Osteoblast (primary cell): ENCODE measurements at regions not wholly inside any gene's neighbourhood (a gene's known extent, or its start where the extent isn't known, plus 50 kb on each side); places are given as distances from the start of the nearest gene placed in this dataset.

Experiments
- DNase-seq: peaks from one replicate; pipeline ENCODE4 v3.0.0; 2011; ENCODE audit warnings: low spot score, mixed read lengths; ENCODE audit not compliant: insufficient read length; ENCODE audit errors: missing footprints
- H2AFZ ChIP-seq: 2 replicates; pipeline ENCODE4 v1.6.0; 2011; ENCODE audit warnings: mild to moderate bottlenecking, low read length
- H3K27ac ChIP-seq: 2 replicates; pipeline ENCODE4 v1.5.1; 2011; ENCODE audit warnings: mild to moderate bottlenecking, low read depth, low read length, moderate library complexity
- H3K27me3 ChIP-seq: 2 replicates; pipeline ENCODE4 v1.6.0; 2012; ENCODE audit warnings: mild to moderate bottlenecking, control low read depth, inconsistent platforms, low read length, moderate library complexity; ENCODE audit not compliant: insufficient read depth
- H3K36me3 ChIP-seq: 2 replicates; pipeline ENCODE4 v1.5.1; 2011; ENCODE audit warnings: mild to moderate bottlenecking, low read length, control low read depth, moderate library complexity; ENCODE audit not compliant: insufficient read depth
- H3K4me1 ChIP-seq: 2 replicates; pipeline ENCODE4 v1.5.1; 2011; ENCODE audit warnings: mild to moderate bottlenecking, low read length, control low read depth, moderate library complexity; ENCODE audit not compliant: insufficient read depth
- H3K4me2 ChIP-seq: 2 replicates; pipeline ENCODE4 v1.6.0; 2011; ENCODE audit warnings: mild to moderate bottlenecking, low read length; ENCODE audit not compliant: insufficient read depth
- H3K4me3 ChIP-seq: fragments of 200-600 bp; sonication (generic); 3 replicates; pipeline ENCODE4 v1.5.1; 2012; ENCODE audit warnings: mild to moderate bottlenecking, low read length, inconsistent platforms; ENCODE audit not compliant: insufficient read depth
- H3K79me2 ChIP-seq: 2 replicates; pipeline ENCODE4 v1.6.0; 2012; ENCODE audit warnings: mild to moderate bottlenecking, low read length, control low read depth, inconsistent platforms; ENCODE audit not compliant: insufficient read depth
- H3K9me3 ChIP-seq: 2 replicates; pipeline ENCODE4 v1.5.1; 2011; ENCODE audit warnings: low read depth, low read length, control low read depth
- H4K20me1 ChIP-seq: 2 replicates; pipeline ENCODE4 v1.6.0; 2012; ENCODE audit warnings: mild to moderate bottlenecking, low read length, control low read depth; ENCODE audit not compliant: insufficient read depth
- TF ChIP-seq, protein P1 (sequence below): IDR thresholded peaks from 2 replicates; pipeline ENCODE4 v1.5.1; 2011; ENCODE audit warnings: mild to moderate bottlenecking, low read depth, low read length, moderate library complexity; ENCODE audit errors: extremely low read depth

DNA sequence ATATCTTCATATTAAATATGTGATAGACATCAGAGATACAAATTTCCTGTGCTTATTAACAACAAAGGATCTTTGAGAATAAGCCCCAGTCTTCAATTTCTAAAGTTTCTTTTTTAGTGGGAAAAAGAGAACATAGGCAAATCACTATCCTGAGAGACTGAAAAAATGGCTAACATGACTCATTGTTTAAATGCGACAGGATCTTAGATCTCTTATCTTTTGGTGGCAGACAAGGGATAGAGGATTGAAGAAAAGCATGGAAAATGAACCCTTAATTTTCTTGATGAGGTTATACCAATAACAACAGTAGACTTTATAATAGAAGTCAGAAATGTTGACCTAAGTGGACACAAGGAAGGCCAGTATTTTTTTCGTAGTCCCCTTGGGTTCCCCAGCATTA is 178.6 kb upstream of the MAP3K7 start:
- Histone ChIP-seq H3K79me2 (no peaks in the 10 kb centered on the region), H3K36me3 (no peaks in the 10 kb centered on the region), H3K27me3 (no peaks in the 10 kb centered on the region), H3K9me3 (no peaks in the 10 kb centered on the region), H3K4me2 (no peak overlapping the region), H4K20me1 (no peaks in the 10 kb centered on the region), H3K4me3 (no peak overlapping the region), H3K4me1 (no peaks in the 10 kb centered on the region), H2AFZ (no peak overlapping the region), H3K27ac (no peak overlapping the region)
- no peak for DNase-seq
- TF ChIP-seq, protein P1, sequence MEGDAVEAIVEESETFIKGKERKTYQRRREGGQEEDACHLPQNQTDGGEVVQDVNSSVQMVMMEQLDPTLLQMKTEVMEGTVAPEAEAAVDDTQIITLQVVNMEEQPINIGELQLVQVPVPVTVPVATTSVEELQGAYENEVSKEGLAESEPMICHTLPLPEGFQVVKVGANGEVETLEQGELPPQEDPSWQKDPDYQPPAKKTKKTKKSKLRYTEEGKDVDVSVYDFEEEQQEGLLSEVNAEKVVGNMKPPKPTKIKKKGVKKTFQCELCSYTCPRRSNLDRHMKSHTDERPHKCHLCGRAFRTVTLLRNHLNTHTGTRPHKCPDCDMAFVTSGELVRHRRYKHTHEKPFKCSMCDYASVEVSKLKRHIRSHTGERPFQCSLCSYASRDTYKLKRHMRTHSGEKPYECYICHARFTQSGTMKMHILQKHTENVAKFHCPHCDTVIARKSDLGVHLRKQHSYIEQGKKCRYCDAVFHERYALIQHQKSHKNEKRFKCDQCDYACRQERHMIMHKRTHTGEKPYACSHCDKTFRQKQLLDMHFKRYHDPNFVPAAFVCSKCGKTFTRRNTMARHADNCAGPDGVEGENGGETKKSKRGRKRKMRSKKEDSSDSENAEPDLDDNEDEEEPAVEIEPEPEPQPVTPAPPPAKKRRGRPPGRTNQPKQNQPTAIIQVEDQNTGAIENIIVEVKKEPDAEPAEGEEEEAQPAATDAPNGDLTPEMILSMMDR: no peak

DNA sequence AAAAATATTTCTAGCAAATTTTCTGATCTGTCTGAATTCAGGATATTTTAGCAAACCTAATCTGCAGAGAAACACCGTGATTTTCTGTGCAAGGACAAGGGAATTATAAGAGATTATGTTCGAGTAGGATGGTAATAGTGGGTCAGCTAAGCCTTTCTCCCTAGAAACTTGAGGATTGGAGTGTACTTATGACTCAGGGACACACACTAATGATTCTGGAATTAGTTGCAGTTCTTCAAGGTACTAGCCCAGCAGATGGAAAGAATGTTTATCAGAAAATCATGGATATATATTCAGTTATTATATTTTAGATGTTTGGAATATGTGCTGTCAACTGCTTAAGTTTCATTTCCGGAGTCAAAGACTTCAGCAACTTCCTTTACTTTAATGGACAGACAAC is 177.1 kb upstream of the MAP3K7 start:
- no peak for DNase-seq
- Histone ChIP-seq H3K4me1 (no peaks in the 10 kb centered on the region), H3K27me3 (no peaks in the 10 kb centered on the region), H4K20me1 (no peaks in the 10 kb centered on the region), H3K4me2 (no peak overlapping the region), H3K36me3 (no peaks in the 10 kb centered on the region), H3K27ac (no peak overlapping the region), H3K79me2 (no peaks in the 10 kb centered on the region), H2AFZ (no peak overlapping the region), H3K9me3 (no peaks in the 10 kb centered on the region), H3K4me3 (no peak overlapping the region)
- TF ChIP-seq, protein P1: no peak

DNA sequence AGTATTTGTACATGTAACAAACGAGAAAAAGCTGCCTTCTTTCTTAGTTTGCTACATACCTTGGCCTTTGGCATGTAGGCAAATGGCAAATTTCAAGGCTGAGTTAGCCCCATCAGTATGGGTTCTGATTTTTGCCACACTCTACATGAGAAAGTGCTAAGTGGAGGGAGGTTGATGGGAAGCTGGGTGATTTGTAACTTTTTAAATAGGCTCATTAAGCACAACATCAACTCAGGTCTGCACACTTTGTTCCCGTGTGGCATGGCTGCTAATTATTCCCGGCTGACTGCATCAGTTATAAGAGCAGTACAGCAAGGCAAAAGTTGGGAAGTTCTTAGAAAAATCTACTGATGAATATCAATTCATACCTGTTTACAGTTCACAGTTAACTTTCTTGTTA is 172.8 kb upstream of the MAP3K7 start:
- H3K36me3 ChIP-seq: no peaks in the 10 kb centered on the region
- no peaks in the 10 kb centered on the region for H3K9me3 ChIP-seq
- DNase-seq: no peak
- no peak overlapping the region for H2AFZ ChIP-seq
- no peaks in the 10 kb centered on the region for H3K4me1 ChIP-seq
- H3K4me3 ChIP-seq: no peak overlapping the region
- no peaks in the 10 kb centered on the region for H4K20me1 ChIP-seq
- no peaks in the 10 kb centered on the region for H3K79me2 ChIP-seq
- H3K27me3 ChIP-seq: no peaks in the 10 kb centered on the region
- TF ChIP-seq, protein P1: no peak
- no peak overlapping the region for H3K27ac ChIP-seq
- H3K4me2 ChIP-seq: no peak overlapping the region

DNA sequence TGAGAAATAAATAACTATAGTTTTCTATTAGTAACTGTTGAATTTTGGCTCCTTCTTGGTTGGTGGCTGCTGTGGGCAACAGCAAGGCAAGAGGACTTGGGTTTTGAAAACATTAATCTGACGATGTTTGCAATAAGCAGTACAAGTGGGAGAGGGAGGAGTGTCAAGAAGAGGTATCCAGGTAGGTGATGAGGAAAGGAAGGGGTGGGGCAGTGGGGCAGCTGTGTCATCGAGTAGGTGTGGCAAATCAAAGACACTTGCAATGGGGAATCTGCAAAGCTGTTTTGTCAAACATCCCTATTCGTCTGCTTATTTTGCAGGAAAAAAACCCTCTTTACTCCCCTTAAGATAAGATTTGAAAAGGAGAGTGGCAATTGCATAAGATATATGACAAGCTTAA is 171.9 kb upstream of the MAP3K7 start:
- H4K20me1 ChIP-seq: no peaks in the 10 kb centered on the region
- H3K4me2 ChIP-seq: no peak overlapping the region
- no peaks in the 10 kb centered on the region for H3K4me1 ChIP-seq
- no peaks in the 10 kb centered on the region for H3K9me3 ChIP-seq
- no peak for DNase-seq
- H2AFZ ChIP-seq: no peak overlapping the region
- no peaks in the 10 kb centered on the region for H3K27me3 ChIP-seq
- H3K4me3 ChIP-seq: no peak overlapping the region
- TF ChIP-seq, protein P1: no peak
- H3K27ac ChIP-seq: no peak overlapping the region
- H3K36me3 ChIP-seq: no peaks in the 10 kb centered on the region
- no peaks in the 10 kb centered on the region for H3K79me2 ChIP-seq
